Lower leg skin (tissue), 3 donors: ENCODE measurements at regions not wholly inside any gene's neighbourhood (a gene's known extent, or its start where the extent isn't known, plus 50 kb on each side); places are given as distances from the start of the nearest gene placed in this dataset.

Experiments
- CTCF ChIP-seq, 3 donors: fragments of 450-650 bp; IDR thresholded peaks; one replicate each; pipeline ENCODE4 v1.5.1; 2016; ENCODE audit warnings: antibody characterized with exemption in 3 of 3, mild to moderate bottlenecking in 3 of 3, moderate library complexity in 2 of 3
- POLR2A ChIP-seq, 2 donors: fragments of 450-650 bp; IDR thresholded peaks; one replicate each; pipeline ENCODE4 v1.6.1; 2016 to 2017; ENCODE audit warnings: antibody characterized with exemption in 2 of 2, mild to moderate bottlenecking in 1 of 2, moderate library complexity in 1 of 2

GRCh38 chr13:108495646-108496361, 133.6 kb upstream of the MYO16 start:
- TF ChIP-seq CTCF (IDR thresholded peaks at IDR 0.05) (no peak), POLR2A (IDR thresholded peaks at IDR 0.05) (no peak)
